ENCODE measurements at regions not wholly inside any gene's neighbourhood (a gene's known extent, or its start where the extent isn't known, plus 50 kb on each side); places are given as distances from the start of the nearest gene placed in this dataset.
A peak's percentile ranks its signal among the peaks of the same experiment; 100 is the strongest.

DNA sequence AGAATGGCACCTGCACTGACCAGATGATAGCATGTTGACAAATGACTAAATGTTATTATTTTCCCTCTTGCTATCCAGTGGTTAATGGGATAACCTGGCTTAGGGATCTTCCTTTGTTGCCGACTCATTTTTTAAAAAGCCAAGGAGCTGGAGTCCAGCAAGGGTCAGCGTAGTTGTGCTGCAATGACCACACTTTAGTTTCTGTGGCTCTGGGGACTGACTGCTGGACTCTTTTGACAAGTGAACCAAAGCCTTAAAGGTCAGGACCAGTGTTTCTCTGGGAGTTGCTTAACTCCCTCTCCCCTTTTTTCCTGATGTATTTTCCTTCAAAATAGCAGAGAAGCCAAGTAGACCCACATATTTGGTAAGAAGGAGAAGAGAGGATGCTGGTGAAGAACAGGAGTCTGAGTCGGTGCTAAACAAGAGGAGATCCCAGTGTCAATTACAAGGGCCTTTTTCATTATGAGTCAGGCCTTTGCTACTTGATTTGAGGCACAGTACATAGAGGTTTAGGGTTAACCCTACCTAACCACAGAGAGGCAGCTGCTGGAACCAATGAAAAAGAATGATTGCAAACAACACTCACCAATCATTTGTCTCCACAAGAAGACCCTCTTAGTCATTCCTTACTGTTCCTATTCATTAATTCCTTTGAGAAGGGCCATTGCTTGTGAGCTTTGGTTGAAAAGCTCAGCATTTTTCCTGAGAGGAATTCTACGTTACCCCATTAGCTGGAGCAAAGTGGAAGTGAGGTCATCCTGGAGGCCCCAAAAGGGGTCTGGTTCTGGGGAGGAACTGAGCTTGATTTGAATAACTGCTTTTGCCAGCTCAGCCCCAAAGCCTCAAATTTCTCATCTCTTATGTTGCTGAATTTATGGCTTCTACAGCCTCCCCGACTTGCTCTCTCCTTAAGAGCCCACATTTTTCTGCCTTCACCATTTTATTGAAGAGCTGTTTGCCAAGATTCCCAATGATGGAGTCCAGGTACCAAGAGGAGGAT is 137.6 kb upstream of the HNMT start:
- DNase-seq = no peak

DNA sequence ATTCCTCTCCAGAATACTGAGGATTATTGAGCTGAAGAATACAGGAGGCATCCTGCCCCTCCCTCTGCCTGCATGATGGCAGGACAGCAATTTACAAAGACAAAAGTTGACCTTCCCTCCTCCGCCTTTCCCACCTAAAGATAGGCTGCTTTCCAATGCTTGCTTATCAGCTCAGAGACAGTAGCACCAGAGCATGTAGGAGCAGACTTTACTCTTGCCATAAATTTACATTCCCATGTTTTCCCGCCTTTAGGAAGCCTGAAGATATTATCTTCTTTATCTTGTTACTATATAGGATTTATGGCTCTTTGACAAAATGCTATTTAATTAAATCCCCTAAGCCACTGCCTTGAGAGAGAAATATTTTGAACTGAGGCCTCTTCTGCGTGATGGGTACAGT is 135.6 kb upstream of the HNMT start:
- DNase-seq = no peak

DNA sequence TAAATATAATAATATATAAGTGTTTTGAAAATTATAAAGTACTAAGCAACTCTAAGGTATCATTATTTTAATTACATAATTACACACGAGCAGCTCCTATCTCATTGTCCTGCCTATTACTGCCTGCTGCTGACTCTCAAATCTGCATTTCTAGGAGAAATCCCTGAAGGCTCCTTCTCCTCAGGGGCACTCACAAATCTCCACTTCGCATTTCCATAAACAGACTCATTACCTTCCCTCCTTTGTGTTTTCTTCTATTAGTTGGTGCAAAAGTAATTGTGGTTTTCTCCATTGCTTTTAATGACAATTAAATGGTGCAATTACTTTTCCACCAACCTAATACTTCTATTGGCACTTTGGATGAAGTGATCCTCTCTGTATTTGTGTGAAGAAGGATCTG is 135.0 kb upstream of the HNMT start:
- DNase-seq = no peak

GRCh38 chr2:137834760-137835379 is 129.4 kb upstream of the HNMT start:
- DNase-seq = no peak

- DNase-seq = no peak
Measured at GRCh38 chr2:137836671-137837070, 127.6 kb upstream of the HNMT start.

DNA sequence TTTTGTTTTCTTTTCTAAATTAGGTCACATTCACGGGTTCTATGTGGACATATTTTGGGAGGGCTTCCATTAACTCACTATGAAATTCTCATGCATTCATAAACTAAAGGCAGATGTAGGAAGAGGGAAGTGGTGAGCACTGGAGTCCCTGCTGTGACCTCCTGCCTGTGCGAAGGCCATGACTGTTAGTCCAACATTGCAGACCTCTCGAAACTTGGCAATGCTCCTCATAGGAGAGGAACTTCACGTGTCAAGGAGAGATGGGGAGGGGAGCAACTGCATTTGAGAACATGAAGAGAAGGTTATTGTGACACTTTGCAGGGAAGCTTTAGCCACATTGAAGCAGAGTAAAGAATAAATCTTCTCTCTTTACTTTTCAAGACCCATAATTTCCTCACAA is 126.4 kb upstream of the HNMT start:
- DNase-seq = no peak

GRCh38 chr2:137838255-137839092 is 125.8 kb upstream of the HNMT start:
- DNase-seq = no peak

- no peak for DNase-seq
Measured at GRCh38 chr2:137842430-137842829, 121.8 kb upstream of the HNMT start.

DNA sequence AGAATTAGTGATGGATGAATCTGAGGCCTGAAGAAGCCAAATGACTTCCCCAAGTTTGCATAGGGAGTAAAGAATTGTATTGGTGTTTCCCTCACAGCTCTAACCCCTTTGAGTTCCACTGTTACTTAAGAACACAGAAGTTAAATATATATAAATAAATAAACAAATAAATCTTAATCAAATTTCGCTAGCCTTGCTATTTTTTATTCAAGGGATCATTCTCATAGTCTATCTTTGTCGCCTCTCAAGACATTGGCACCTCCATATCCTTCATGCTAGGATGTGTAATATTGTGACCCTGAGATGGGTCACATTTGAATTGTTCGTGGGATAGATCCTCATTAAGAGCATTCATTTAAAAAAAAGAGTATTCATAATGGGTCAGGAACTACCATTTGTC is 121.3 kb upstream of the HNMT start:
- DNase-seq = no peak

DNA sequence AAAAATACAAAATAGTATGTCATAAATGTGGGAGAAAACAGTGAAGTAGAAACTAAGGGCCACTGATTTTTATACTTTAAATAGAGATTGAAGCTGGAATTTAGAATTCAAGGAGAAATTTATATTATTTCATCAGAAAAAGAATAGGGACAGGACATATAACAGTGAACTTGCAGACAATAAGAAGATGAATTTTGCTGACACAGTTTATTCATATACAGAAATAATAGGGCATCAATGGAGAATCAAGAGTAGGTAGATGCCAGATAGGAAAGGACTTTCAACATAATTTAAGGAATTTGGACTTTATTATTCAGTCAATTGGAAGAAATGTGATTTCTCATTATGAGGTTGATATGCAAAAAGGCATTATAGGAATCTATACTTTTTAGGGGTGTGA is 118.9 kb upstream of the HNMT start:
- DNase-seq = no peak

GRCh38 chr2:137846993-137847392 is 117.3 kb upstream of the HNMT start:
- DNase-seq = no peak

DNA sequence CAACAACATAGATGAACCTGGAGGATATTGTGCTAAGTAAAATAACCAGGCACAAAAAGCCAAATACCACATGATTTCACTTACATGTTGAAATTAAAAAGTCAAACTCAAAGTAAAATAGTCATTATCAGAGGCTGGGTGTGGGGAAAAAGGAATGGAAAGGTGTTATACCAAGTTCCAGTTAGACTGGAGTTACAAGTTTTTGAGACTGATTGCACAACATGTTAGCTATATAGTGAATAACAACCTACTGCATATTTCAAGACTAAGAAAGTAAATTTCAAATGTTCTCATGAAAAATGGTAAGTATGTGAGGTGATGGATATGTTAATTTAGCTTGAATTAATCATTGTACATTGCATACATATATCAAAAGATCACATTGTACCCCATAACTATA is 116.8 kb upstream of the HNMT start:
- no peak for DNase-seq

- no peak for DNase-seq
Measured at GRCh38 chr2:137857881-137858280, 106.4 kb upstream of the HNMT start.

GRCh38 chr2:137862651-137863050 is 101.6 kb upstream of the HNMT start:
- DNase-seq = no peak

GRCh38 chr2:137865954-137866540 is 98.2 kb upstream of the HNMT start:
- DNase-seq = peak; percentile 33

DNA sequence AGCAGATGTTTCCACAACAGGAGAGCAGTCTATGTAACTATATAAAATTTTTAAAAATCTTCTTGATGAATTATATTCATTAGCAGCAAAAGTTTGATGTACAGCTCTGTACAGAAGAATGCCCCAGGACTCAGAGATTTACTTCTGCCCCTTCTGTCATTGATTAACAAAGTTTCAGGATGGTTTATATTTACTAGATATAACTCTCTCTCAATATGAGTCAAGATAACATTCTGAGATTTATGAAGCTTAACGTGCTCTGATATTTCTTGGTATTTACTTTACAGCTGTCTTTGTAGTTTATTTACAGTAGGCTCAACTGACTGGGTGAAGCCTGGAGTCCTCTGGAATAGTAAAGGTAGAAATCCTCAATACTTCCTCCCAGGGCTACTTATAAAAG is 93.6 kb upstream of the HNMT start:
- no peak for DNase-seq

DNA sequence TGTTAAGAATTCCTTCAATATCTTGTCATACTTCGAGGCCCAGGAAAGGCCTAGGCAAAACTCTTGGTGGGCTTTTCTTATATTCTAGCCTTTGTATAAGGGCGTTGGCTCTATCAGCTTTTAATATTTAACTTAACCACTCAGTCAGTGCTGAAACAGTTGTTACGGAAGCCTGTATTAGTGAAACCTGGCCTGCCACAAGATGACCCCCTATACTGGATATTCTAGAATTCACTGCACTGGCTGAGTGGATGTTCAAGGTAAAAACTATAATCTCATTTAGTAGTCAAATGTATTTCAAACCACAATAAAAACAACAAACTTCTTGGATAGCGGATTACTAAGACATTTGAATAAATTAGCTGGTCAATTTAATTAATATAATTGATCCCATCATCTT is 91.7 kb upstream of the HNMT start:
- no peak for DNase-seq

- DNase-seq = no peak
Measured at GRCh38 chr2:137873536-137874244, 90.6 kb upstream of the HNMT start.

GRCh38 chr2:137879121-137879520 is 85.2 kb upstream of the HNMT start:
- no peak for DNase-seq

DNA sequence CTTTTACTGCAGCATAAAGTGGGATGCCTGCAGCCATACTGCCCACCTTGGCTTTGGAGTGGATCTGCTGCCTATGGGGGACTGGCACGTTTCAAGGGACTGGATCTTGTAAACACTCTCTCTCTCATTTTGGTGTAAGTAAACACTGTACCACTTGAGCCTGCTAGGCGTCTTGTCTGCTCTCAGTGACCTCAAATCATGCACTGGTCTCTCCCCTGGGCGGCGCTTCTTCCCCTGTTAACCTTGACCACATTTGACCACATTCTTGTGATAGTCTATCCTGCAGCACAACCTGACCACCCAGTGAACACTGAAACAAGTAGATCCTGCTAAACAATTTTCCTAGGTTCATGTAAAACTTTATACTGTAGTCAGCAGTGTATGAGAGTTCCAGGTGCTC is 82.6 kb upstream of the HNMT start:
- no peak for DNase-seq

DNA sequence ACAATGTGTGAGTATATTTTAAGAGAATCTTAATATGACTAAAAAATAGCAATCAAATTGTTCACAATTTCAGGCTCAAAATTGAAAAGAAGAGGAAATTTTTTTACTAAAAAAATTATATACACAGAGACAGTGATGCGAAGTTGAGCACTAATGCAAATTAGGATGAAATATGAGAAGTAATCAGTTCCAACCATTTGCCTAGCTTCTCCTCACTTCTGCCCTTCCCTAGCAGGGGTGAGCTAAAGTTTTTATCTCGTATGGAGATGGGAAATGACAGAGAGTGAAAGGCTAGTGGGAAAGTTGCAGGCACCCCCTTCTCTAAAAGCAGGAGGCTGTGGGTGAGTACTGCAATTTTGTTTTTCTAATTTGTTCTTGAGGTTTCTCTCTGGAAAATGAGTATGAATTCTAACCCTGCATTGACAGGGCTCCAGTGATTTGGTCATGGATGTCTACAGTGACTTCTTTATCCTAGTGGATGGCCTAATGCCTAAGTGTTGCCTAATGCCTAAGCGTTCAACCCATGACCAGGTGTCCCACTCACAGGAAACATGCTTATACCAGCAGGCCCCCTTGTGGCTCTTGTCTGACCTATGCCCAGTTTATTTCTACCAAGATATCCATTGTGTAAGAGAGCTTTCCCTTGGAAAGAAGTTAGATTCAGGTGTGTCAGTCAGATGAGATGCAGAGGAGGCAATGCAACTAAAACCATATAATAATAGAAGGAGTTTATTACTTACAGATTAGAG is 78.0 kb upstream of the HNMT start:
- no peak for DNase-seq

GRCh38 chr2:137888845-137889244 is 75.4 kb upstream of the HNMT start:
- DNase-seq = no peak
